CD8-positive, alpha-beta memory T cell (primary cell): ENCODE measurements at regions not wholly inside any gene's neighbourhood (a gene's known extent, or its start where the extent isn't known, plus 50 kb on each side); places are given as distances from the start of the nearest gene placed in this dataset.

Experiments used
- CTCF ChIA-PET: fragments of 350-600 bp; sonication (Branson Sonifier 250); formaldehyde crosslinking; loops from one replicate; lab custom pipeline; 2021; ENCODE audit warnings: antibody characterized with exemption; lab: Charles Lee
- POLR2A ChIA-PET: fragments of 350-600 bp; sonication (Branson Sonifier 250); formaldehyde crosslinking; loops from one replicate; lab custom pipeline; 2021; ENCODE audit warnings: antibody characterized with exemption; lab: Charles Lee
- DNase-seq, 5 donors: peaks; one replicate each; pipeline versions ENCODE4 v3.0.0 to v3.0.0-alpha.2; 2020 to 2022; ENCODE audit warnings: mixed read lengths in 1 of 5
- H3K27ac ChIP-seq: one replicate; pipeline ENCODE4 v1.7.0; 2013; ENCODE audit warnings: low read depth, mild to moderate bottlenecking, low read length, moderate library complexity
- H3K27me3 ChIP-seq: 2 replicates; pipeline ENCODE4 v1.7.0; 2013; ENCODE audit warnings: low read length, mild to moderate bottlenecking; ENCODE audit not compliant: insufficient read depth, poor library complexity, severe bottlenecking
- H3K36me3 ChIP-seq: 2 replicates; pipeline ENCODE4 v1.7.0; 2013; ENCODE audit warnings: mild to moderate bottlenecking, low read length, moderate library complexity; ENCODE audit not compliant: insufficient read depth
- H3K4me1 ChIP-seq: 2 replicates; pipeline ENCODE4 v1.7.0; 2013; ENCODE audit warnings: mild to moderate bottlenecking, low read length, moderate library complexity; ENCODE audit not compliant: insufficient read depth
- H3K4me3 ChIP-seq: 2 replicates; pipeline ENCODE4 v1.7.0; 2013; ENCODE audit warnings: mild to moderate bottlenecking, low read length
- H3K9me3 ChIP-seq: 2 replicates; pipeline ENCODE4 v1.7.0; 2013; ENCODE audit warnings: mild to moderate bottlenecking, low read length
- H3K27ac Mint-ChIP-seq, 8 donors: one replicate each; pipeline ENCODE4 v1.8.0; 2020 to 2021; ENCODE audit warnings: mixed read lengths in 8 of 8, mild to moderate bottlenecking in 6 of 8, inconsistent platforms in 3 of 8, moderate library complexity in 3 of 8
- H3K27me3 Mint-ChIP-seq, 2 donors: one replicate each; pipeline ENCODE4 v1.8.0; 2020 to 2021; ENCODE audit warnings: mixed read lengths in 2 of 2, mild to moderate bottlenecking in 1 of 2, moderate library complexity in 1 of 2
- H3K36me3 Mint-ChIP-seq, 3 donors: one replicate each; pipeline ENCODE4 v1.8.0; 2020 to 2021; ENCODE audit warnings: mixed read lengths in 3 of 3, inconsistent platforms in 1 of 3, mild to moderate bottlenecking in 1 of 3
- H3K4me1 Mint-ChIP-seq, 3 donors: one replicate each; pipeline ENCODE4 v1.8.0; 2020 to 2021; ENCODE audit warnings: mixed read lengths in 3 of 3, inconsistent platforms in 1 of 3, mild to moderate bottlenecking in 1 of 3
- H3K4me3 Mint-ChIP-seq, 7 donors: one replicate each; pipeline ENCODE4 v1.8.0; 2020 to 2021; ENCODE audit warnings: mixed read lengths in 7 of 7, mild to moderate bottlenecking in 6 of 7, moderate library complexity in 4 of 7, inconsistent platforms in 2 of 7
- H3K9me3 Mint-ChIP-seq, 5 donors: one replicate each; pipeline ENCODE4 v1.8.0; 2020 to 2022; ENCODE audit warnings: mixed read lengths in 5 of 5, mild to moderate bottlenecking in 3 of 5, moderate library complexity in 2 of 5, inconsistent platforms in 1 of 5

DNA sequence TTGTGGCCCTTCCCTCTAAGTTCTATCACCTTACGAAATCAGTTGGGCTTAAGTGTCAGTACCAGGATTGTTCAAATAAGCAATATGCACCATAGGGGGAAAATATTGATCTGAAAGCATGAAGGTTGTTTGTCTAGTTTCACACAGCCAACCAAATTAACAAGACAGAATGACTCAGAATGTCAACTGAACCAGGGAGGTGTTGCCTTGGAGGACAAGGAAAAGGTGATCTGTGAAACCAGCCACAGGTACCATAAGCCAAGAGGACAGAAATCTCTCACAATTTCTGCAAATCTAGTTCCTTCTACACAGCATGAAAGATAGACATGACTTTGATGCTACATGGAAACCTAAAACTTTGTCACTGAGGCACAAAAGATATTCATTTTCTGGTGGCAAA, 297.9 kb downstream of the BCL11B start:
- H3K27ac ChIP-seq, result no peak overlapping the region
- POLR2A ChIA-PET, result no interaction called here
- no peaks in the 10 kb centered on the region for H3K36me3 ChIP-seq
- H3K9me3 Mint-ChIP-seq, result peaks cover 0 to 9% (median 1%) of the 10 kb centered on the region in 5 donors
- H3K9me3 ChIP-seq, result no peaks in the 10 kb centered on the region
- H3K27ac Mint-ChIP-seq, result peak overlapping the region in 1 of 8 donors; percentile 18
- no peaks in the 10 kb centered on the region for H3K4me1 Mint-ChIP-seq
- H3K4me1 ChIP-seq, result no peaks in the 10 kb centered on the region
- H3K4me3 ChIP-seq, result no peak overlapping the region
- CTCF ChIA-PET, result interaction anchor here (0.6 kb wide), 1 partner anchor 56 kb away, joined by 3 read pairs; no protein-coding TSS in a partner anchor
- no peaks in the 10 kb centered on the region for H3K27me3 Mint-ChIP-seq
- peaks cover 0 to 8% (median 4%) of the 10 kb centered on the region in 3 donors for H3K36me3 Mint-ChIP-seq
- no peak overlapping the region for H3K4me3 Mint-ChIP-seq
- DNase-seq, result no peak
- H3K27me3 ChIP-seq, result no peaks in the 10 kb centered on the region

DNA sequence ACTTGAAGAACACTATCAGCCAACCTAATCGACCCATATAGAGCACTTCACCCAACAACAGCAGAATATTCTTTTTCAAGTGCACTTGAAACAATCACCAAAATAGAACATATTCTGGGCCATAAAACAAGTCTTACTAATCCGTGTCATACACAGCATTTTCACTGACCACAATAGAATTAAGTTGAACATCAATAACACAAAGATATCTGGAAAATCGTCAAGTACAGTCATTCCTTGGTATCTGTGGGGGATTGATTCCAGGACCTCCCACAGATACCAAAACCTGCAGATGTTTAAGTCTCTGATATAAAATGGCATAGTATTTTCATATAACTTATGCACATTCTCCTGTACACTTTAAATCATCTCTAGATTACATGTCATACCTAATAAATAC, 295.7 kb downstream of the BCL11B start:
- Histone ChIP-seq H3K27ac (no peak overlapping the region), H3K27me3 (no peaks in the 10 kb centered on the region), H3K4me1 (no peaks in the 10 kb centered on the region), H3K4me3 (no peak overlapping the region), H3K9me3 (no peaks in the 10 kb centered on the region), H3K36me3 (no peaks in the 10 kb centered on the region)
- Mint-ChIP-seq H3K9me3 (peaks cover 0 to 9% (median 1%) of the 10 kb centered on the region in 5 donors), H3K4me3 (no peak overlapping the region), H3K27me3 (no peaks in the 10 kb centered on the region), H3K36me3 (peaks cover 0 to 16% (median 4%) of the 10 kb centered on the region in 3 donors), H3K27ac (no peak overlapping the region), H3K4me1 (no peaks in the 10 kb centered on the region)
- no peak for DNase-seq
- ChIA-PET POLR2A (no interaction called here), CTCF (no interaction called here)

DNA sequence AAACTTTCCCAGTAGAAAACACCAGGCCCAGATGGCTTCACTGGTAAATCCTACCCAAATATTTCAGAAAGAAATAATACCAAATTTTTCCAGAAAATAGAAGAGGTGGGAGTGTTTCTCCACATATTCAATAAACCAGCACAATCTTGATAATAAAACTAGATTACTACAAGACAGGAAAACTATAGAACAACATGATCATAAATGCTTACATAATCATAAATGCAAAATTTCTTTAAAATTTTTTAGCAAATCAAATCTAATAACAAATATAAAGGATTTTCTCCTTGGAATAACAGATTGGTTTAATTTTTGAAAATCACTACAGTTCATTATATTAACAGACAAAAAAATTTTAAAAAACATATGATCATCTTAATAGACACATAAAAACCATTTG, 294.5 kb downstream of the BCL11B start:
- H3K27ac Mint-ChIP-seq, result peak overlapping the region in 1 of 8 donors; percentile 45
- Histone ChIP-seq H3K4me1 (peaks cover 2% of the 10 kb centered on the region), H3K36me3 (no peaks in the 10 kb centered on the region), H3K4me3 (no peak overlapping the region), H3K27me3 (no peaks in the 10 kb centered on the region), H3K9me3 (no peaks in the 10 kb centered on the region), H3K27ac (no peak overlapping the region)
- H3K4me3 Mint-ChIP-seq, result no peak overlapping the region
- H3K36me3 Mint-ChIP-seq, result peaks cover 0 to 16% (median 4%) of the 10 kb centered on the region in 3 donors
- H3K9me3 Mint-ChIP-seq, result peaks cover 0 to 9% (median 1%) of the 10 kb centered on the region in 5 donors
- H3K27me3 Mint-ChIP-seq, result no peaks in the 10 kb centered on the region
- DNase-seq, result no peak
- peaks cover 1 to 9% (median 7%) of the 10 kb centered on the region in 3 donors for H3K4me1 Mint-ChIP-seq
- ChIA-PET CTCF (no interaction called here), POLR2A (no interaction called here)

DNA sequence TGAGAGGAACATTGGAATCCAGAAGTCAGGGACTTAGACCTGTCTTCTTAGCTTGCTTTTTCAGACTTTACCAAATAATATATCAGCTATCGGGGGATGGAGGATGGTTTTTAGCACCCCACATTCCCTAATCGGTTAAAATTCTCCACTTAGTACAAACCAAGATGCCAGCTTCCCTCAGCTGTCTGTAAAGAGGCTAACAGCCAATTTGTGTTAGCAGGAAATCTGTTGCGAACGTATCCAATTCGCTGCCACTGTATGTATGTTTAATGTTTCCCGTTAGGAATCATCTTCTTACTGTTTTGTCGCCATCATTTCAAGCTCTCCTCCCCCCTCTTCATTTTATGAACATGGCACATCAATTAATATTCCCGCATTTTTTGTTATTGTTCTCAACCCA, 289.0 kb downstream of the BCL11B start:
- Mint-ChIP-seq H3K4me3 (peak overlapping the region in 2 of 7 donors; percentile 6 to 57), H3K4me1 (peaks cover 36 to 46% (median 42%) of the 10 kb centered on the region in 3 donors), H3K9me3 (peaks cover 0 to 4% (median 0%) of the 10 kb centered on the region in 5 donors), H3K27ac (peak overlapping the region in 7 of 8 donors; percentile 34 to 94 (median 61)), H3K36me3 (peaks cover 0 to 11% (median 0%) of the 10 kb centered on the region in 3 donors), H3K27me3 (no peaks in the 10 kb centered on the region)
- CTCF ChIA-PET, result no interaction called here
- POLR2A ChIA-PET, result interaction anchor here (0.6 to 0.7 kb wide), 2 partner anchors 56 to 78 kb away, joined by 3 read pairs; no protein-coding TSS in a partner anchor
- Histone ChIP-seq H3K4me3 (no peak overlapping the region), H3K27ac (no peak overlapping the region), H3K4me1 (peaks cover 31% of the 10 kb centered on the region), H3K36me3 (no peaks in the 10 kb centered on the region), H3K9me3 (no peaks in the 10 kb centered on the region), H3K27me3 (no peaks in the 10 kb centered on the region)
- DNase-seq, result no peak

DNA sequence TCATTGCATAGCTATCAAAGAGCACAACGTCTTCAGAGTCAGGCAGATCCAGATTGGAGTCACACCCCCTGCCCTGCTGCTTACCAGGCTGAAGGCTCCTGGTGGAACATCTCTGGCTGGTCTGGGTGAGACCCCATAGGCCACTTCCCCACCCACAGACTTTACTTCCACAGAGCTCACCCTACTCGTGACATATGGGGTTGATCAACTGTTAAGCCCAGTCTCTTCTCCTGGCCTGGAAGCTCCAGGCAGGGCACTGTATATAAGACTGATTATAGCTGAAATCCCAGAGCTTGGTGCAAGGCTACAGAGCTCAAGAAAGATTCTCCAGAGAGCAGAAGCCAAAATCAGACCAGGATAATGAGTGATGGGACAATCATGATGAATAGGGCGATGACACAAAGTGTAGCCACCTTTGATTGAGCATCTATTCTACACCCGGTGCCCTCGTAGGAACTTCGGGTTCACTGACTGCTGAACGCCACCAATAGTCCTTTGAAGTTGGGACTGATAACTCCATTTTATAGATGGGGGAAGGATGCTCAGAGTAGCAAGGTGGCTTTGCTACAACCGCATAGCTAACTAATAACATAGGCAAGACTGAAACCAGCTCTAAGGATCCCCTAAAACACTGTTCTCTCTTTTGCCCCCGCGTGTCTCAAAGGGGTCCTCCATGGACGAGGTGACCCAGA, 287.8 kb downstream of the BCL11B start:
- peak overlapping the region; percentile 78 to 97 (median 95) for H3K27ac Mint-ChIP-seq
- Histone ChIP-seq H3K27ac (no peak overlapping the region), H3K36me3 (no peaks in the 10 kb centered on the region), H3K4me3 (peak overlapping the region; percentile 11), H3K27me3 (no peaks in the 10 kb centered on the region), H3K4me1 (peaks cover 31% of the 10 kb centered on the region), H3K9me3 (no peaks in the 10 kb centered on the region)
- ChIA-PET CTCF (interaction anchor here (0.8 to 1.5 kb wide), 7 partner anchors 17 to 1006 kb away, joined by 3 to 5 read pairs (median 3); no protein-coding TSS in a partner anchor), POLR2A (interaction anchor here (0.6 to 1.2 kb wide), 2 partner anchors 208 to 1203 kb away, joined by 3 read pairs; no protein-coding TSS in a partner anchor)
- DNase-seq, result no peak
- peaks cover 36 to 46% (median 42%) of the 10 kb centered on the region in 3 donors for H3K4me1 Mint-ChIP-seq
- H3K36me3 Mint-ChIP-seq, result peaks cover 0 to 8% (median 0%) of the 10 kb centered on the region in 3 donors
- H3K9me3 Mint-ChIP-seq, result no peaks in the 10 kb centered on the region
- peak overlapping the region; percentile 7 to 90 (median 85) for H3K4me3 Mint-ChIP-seq
- no peaks in the 10 kb centered on the region for H3K27me3 Mint-ChIP-seq

DNA sequence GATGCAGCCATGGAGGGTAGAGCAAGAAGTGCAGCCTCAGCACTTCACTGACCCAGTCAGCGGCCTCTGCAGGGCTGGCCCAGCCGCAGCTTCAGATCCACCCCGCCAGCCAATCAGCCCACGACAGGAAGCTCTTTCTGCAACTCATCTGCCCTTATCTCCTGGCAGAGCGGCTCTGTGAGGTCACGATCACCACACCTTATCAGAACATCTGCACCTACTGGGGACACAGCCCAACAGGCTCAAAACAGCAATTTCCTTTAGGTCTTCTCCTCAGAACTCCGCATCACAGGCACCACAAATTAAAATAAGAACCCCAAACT, 287.3 kb downstream of the BCL11B start:
- H3K9me3 ChIP-seq, result no peaks in the 10 kb centered on the region
- peak overlapping the region; percentile 78 to 97 (median 95) for H3K27ac Mint-ChIP-seq
- no peaks in the 10 kb centered on the region for H3K36me3 ChIP-seq
- peak overlapping the region; percentile 36 for H3K4me3 ChIP-seq
- H3K27ac ChIP-seq, result peak overlapping the region; percentile 45
- peaks cover 36 to 46% (median 42%) of the 10 kb centered on the region in 3 donors for H3K4me1 Mint-ChIP-seq
- ChIA-PET POLR2A (interaction anchor here (0.6 to 1.2 kb wide), 2 partner anchors 207 to 1203 kb away, joined by 3 read pairs; no protein-coding TSS in a partner anchor), CTCF (interaction anchor here (0.8 to 1.5 kb wide), 7 partner anchors 18 to 1007 kb away, joined by 3 to 5 read pairs (median 3); no protein-coding TSS in a partner anchor)
- peak; percentile 37 to 84 (median 68) for DNase-seq
- H3K4me1 ChIP-seq, result peaks cover 31% of the 10 kb centered on the region
- peaks cover 0 to 4% (median 0%) of the 10 kb centered on the region in 3 donors for H3K36me3 Mint-ChIP-seq
- peak overlapping the region; percentile 7 to 90 (median 85) for H3K4me3 Mint-ChIP-seq
- H3K9me3 Mint-ChIP-seq, result no peaks in the 10 kb centered on the region
- no peaks in the 10 kb centered on the region for H3K27me3 Mint-ChIP-seq
- no peaks in the 10 kb centered on the region for H3K27me3 ChIP-seq

DNA sequence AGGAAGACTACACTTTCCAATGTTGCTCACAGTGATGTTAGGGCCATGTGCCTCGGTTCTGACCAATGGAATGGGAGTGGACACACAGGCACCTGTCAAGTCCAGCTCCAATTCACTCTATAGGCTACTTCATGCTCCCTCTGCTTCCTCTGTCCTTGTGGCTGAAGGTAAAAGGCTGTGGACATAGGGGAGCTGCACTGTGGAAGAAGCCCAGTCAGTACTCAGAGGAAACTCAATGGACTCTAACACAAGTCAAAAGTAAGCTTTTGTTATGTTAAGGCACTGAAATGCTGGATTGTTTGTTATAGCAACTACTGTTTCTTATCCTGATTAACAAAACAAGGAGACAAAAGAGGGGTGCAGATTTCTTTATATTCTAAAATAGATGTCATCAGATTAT, 278.2 kb downstream of the BCL11B start:
- Mint-ChIP-seq H3K9me3 (no peaks in the 10 kb centered on the region), H3K4me3 (no peak overlapping the region), H3K27me3 (peaks cover 0 to 1% of the 10 kb centered on the region in 2 donors), H3K36me3 (peaks cover 0 to 9% (median 0%) of the 10 kb centered on the region in 3 donors), H3K27ac (peak overlapping the region in 1 of 8 donors; percentile 17), H3K4me1 (peaks cover 11 to 17% (median 12%) of the 10 kb centered on the region in 3 donors)
- H3K27me3 ChIP-seq, result no peaks in the 10 kb centered on the region
- no peaks in the 10 kb centered on the region for H3K9me3 ChIP-seq
- peaks cover 21% of the 10 kb centered on the region for H3K4me1 ChIP-seq
- H3K36me3 ChIP-seq, result no peaks in the 10 kb centered on the region
- DNase-seq, result no peak
- H3K27ac ChIP-seq, result no peak overlapping the region
- H3K4me3 ChIP-seq, result no peak overlapping the region
- ChIA-PET POLR2A (no interaction called here), CTCF (no interaction called here)

DNA sequence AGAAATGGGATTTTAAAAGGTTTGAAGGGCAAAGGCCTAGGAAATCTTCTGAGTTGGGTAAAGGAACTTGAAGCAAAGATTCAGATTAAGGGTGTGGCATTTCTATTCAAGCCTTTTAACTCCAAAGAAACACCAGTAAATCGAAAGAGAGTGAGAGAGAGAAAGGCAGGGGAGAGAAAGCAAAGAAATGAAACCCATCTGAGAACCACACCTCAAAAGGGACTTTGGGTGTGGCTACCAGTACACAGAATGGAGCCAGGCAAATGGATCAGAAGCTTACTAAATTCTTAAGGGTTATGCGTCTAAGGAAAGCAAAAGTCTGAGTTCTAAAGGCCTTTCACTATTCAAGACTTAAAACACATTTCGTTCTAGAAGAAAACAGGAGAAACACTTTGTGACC, 277.4 kb downstream of the BCL11B start:
- POLR2A ChIA-PET, result no interaction called here
- Mint-ChIP-seq H3K4me3 (peak overlapping the region in 2 of 7 donors; percentile 37 to 41), H3K4me1 (peaks cover 11 to 17% (median 12%) of the 10 kb centered on the region in 3 donors), H3K9me3 (no peaks in the 10 kb centered on the region), H3K27me3 (peaks cover 0 to 1% of the 10 kb centered on the region in 2 donors), H3K27ac (peak overlapping the region in 7 of 8 donors; percentile 15 to 90 (median 26)), H3K36me3 (peaks cover 0 to 9% (median 0%) of the 10 kb centered on the region in 3 donors)
- CTCF ChIA-PET, result no interaction called here
- H3K27me3 ChIP-seq, result no peaks in the 10 kb centered on the region
- no peak for DNase-seq
- H3K9me3 ChIP-seq, result no peaks in the 10 kb centered on the region
- no peak overlapping the region for H3K27ac ChIP-seq
- peaks cover 21% of the 10 kb centered on the region for H3K4me1 ChIP-seq
- no peak overlapping the region for H3K4me3 ChIP-seq
- H3K36me3 ChIP-seq, result no peaks in the 10 kb centered on the region
